HUDEP-2 (cell line): ENCODE measurements at regions not wholly inside any gene's neighbourhood (a gene's known extent, or its start where the extent isn't known, plus 50 kb on each side); places are given as distances from the start of the nearest gene placed in this dataset.
"Not testable (repeated sequence)": the region's sequence is repeated elsewhere in the genome, so short reads cannot be mapped to it uniquely, and the experiment has no call there.

ENCODE experiments used
- DNase-seq, 76 experiments: peaks; one replicate each; lab custom pipeline; 2025; ENCODE audit not compliant: unreplicated experiment in 76 of 76; lab: John Stamatoyannopoulos, UW

GRCh38 chr16:70014915-70015314 lies 63.8 kb downstream of the CLEC18A start:
- not testable (repeated sequence) for DNase-seq

- not testable (repeated sequence) for DNase-seq
Measured at GRCh38 chr16:70016751-70017150, 65.6 kb downstream of the CLEC18A start.

DNA sequence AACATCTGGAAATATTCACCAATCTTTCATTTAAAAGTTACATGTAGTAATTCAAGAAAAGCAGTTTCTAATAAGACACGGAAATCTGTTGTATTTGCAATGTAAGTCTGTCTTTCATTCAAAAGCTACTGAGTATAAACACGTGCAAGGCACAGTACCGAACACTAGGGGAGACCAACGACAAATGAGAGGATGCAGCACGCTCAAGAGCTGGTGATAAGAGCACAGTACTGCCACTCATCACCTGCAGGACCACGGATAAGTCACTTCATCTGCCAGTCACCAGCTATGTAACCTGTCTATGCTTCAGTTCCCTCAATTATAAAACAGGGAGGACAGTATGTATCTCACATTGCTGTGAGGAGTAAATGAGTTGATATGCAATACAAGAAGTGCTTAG lies 67.1 kb downstream of the CLEC18A start:
- DNase-seq = peak in 39 of 76 experiments; percentile 1 to 59 (median 12)

DNA sequence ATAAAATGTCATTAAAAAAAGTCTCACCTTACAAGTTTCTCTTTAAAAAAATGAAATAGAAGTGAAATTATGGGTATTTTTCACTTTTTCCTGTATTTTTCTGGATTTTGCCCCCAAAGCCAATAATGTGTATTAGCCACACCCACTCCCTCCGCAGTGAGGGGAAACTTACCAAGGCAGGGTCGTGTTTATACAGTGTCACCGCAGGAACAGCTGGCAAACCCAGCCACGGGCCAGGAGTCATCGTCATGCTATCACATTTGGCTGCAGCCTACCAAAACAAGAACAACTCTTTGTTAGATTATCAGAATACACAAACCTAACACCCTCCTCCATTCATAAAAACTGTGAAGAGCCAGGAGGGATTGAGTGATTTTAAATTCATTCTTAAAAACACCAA lies 72.1 kb downstream of the CLEC18A start:
- not testable (repeated sequence) for DNase-seq

GRCh38 chr16:70023956-70024355 lies 72.8 kb downstream of the CLEC18A start:
- not testable (repeated sequence) for DNase-seq

DNA sequence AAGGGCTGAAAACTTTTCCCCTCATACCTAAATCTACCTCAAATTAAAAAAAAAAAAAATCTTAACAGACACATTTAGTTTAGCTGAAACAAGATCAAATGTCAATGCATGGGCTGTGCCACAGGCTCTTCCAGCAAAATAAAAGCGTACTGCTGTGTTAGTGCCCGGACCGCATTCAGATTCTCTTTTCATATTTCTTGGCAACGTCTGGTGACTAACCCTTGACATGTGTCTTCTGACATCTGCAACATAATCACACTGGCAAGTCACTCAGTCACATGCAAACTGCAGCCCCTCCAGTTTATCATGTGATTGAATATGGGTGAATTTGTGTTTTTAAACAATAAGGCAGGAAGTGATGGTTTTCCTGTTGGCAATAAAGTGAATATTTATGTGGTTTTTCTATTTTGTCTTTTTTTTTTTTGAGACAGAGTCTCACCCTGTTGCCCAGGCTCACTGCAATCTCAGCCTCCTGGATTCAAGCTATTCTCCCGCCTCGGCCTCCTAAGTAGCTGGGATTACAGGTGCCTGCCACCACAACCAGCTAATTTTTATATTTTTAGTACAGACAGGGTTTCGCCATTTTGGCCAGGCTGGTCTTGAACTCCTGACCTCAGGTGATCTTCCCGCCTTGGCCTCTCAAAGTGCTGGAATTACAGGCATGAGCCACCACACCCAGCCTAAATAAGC lies 75.2 kb downstream of the CLEC18A start:
- DNase-seq = not testable (repeated sequence)

GRCh38 chr16:70032906-70033305 lies 81.2 kb upstream of the PDPR start:
- DNase-seq = not testable (repeated sequence)

- not testable (repeated sequence) for DNase-seq
Measured at GRCh38 chr16:70037913-70038312, 76.2 kb upstream of the PDPR start.

GRCh38 chr16:70040554-70040953 lies 73.6 kb upstream of the PDPR start:
- DNase-seq = not testable (repeated sequence)

DNA sequence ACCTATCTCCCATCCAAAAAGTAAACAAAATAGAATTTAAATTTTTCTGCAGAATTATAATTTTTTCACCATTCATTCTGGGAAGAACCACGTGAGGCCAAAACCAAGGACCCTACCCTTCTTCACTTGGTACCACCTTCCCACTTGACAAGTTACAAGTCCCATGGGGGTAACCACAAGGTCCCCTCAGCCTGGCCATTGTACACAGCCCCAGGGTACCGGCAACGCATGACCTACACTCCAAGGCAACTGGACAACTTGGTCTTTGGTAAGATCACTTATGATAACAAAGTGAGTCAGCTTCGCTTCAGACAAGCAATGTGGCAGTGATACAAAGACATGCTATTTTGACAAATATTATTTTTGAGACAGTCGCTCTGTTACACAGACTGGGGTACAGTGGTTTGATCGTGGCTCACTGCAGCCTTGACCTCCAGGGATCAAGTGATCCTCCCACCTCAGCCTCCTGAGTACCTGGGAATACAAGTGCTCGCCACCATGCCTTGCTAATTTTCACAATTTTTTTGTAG lies 70.5 kb upstream of the PDPR start:
- DNase-seq = not testable (repeated sequence)

DNA sequence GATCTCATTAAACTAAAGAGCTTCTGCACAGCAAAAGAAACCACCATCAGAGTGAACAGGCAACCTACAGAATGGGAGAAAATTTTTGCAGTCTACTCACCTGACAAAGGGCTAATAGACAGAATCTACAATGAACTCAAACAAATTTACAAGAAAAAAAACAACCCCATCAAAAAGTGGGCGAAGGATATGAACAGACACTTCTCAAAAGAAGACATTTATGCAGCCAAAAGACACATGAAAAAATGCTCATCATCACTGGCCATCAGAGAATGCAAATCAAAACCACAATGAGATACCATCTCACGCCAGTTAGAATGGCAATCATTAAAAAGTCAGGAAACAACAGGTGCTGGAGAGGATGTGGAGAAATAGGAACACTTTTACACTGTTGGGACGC lies 67.6 kb upstream of the PDPR start:
- DNase-seq = not testable (repeated sequence)

- not testable (repeated sequence) for DNase-seq
Measured at GRCh38 chr16:70048083-70048482, 66.0 kb upstream of the PDPR start.

- not testable (repeated sequence) for DNase-seq
Measured at GRCh38 chr16:70058056-70058455, 56.1 kb upstream of the PDPR start.

DNA sequence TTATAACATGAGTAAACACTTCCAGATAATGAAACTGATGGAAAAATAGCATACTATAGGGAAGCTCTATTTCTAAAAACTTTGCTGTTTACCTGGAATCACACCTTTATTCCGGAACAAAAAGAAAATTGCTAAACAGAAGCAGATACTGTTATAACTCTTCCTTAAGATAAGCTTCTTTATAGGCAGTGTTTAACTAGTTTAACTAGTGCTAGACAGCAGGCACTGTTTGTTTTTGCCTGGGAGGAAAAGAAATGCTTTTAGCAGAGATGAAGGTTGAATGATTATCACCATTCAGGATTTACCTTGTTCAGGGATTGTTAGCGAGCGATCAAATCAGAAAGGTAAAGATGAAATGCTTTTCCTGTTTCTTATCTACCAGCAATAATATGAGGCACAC lies 54.7 kb upstream of the PDPR start:
- DNase-seq = not testable (repeated sequence)

GRCh38 chr16:70060521-70061027 lies 53.6 kb upstream of the PDPR start:
- not testable (repeated sequence) for DNase-seq

DNA sequence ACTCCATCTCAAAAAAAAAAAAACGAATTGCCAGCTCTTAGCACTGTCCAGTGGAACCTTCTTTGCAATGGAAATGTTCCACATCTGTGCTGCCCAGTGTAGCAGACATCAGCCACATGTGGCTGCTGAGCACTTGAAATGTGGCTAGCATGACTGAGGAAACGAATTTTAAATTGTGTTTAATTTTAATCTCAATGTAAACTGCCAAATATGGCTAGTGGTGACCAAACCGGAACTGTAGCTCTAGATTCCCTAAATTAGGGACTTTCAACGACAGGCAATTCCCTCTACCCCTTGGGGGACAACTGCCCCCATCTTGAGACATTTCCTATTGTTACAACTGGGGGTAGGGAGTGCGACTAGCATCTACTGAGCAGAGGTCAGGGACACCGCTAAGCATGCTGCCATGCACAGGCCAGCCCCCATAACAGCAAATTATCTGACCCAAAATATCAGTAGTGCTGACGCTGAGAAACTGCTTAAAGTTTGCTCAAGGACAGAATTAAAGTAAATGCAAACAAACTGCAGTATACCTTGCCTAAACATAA lies 52.4 kb upstream of the PDPR start:
- not testable (repeated sequence) for DNase-seq

DNA sequence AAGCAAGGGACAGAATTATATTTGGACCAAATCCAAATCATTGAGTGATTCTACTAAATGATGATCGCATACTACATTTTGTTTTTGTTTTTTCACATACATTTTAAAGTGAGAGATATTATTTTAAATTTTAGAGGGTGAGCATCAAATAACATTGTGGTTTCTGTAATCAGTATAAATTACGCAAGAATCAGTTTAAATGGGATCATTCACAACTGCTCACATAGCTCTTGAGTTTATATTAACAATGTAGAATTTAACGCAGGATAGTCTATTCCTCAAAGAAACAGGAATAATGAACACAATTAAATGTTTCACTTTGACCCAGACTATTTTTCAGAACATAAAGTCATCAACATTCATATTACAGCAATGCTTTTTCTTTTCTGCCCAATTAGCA lies 51.2 kb upstream of the PDPR start:
- not testable (repeated sequence) for DNase-seq
